ENCODE measurements at regions not wholly inside any gene's neighbourhood (a gene's known extent, or its start where the extent isn't known, plus 50 kb on each side); places are given as distances from the start of the nearest gene placed in this dataset.

GRCh38 chr9:129518074-129518473 is 102.8 kb downstream of the C9orf50 start:
- TF ChIP-seq EZH2 (IDR thresholded peaks at IDR 0.05; ENCODE audit: insufficient read depth, poor library complexity, severe bottlenecking): no peak
- no peak for TF ChIP-seq EZH2phosphoT487 (IDR thresholded peaks at IDR 0.05; ENCODE audit: insufficient read depth, low read depth)
- no peak overlapping the region for H2AFZ ChIP-seq
- in situ Hi-C loops (cut with MboI): no loop called here
- H3K4me3 ChIP-seq: no peak overlapping the region
- no peaks in the 10 kb centered on the region for H3K9me2 ChIP-seq (ENCODE audit: insufficient read depth)
- no peaks in the 10 kb centered on the region for H3K27me3 ChIP-seq (replicated peaks; ENCODE audit: insufficient read depth)
- H4K20me1 ChIP-seq (ENCODE audit: insufficient read depth): no peaks in the 10 kb centered on the region
- H3K4me1 ChIP-seq (ENCODE audit: insufficient read depth): no peaks in the 10 kb centered on the region
- H3K27ac ChIP-seq: no peak overlapping the region
- no peak for DNase-seq
- no peak overlapping the region for H3K9ac ChIP-seq
- H3K36me3 ChIP-seq (ENCODE audit: low read depth): no peaks in the 10 kb centered on the region
- no peak overlapping the region for H3K4me2 ChIP-seq (ENCODE audit: unreplicated experiment)
- no peaks in the 10 kb centered on the region for H3K9me3 ChIP-seq (ENCODE audit: low read depth)
- H3F3A ChIP-seq (ENCODE audit: insufficient read depth): peaks cover 5% of the 10 kb centered on the region; the same call in 1 of the 2 replicates
- H3K79me2 ChIP-seq (ENCODE audit: insufficient read depth): no peaks in the 10 kb centered on the region

DNA sequence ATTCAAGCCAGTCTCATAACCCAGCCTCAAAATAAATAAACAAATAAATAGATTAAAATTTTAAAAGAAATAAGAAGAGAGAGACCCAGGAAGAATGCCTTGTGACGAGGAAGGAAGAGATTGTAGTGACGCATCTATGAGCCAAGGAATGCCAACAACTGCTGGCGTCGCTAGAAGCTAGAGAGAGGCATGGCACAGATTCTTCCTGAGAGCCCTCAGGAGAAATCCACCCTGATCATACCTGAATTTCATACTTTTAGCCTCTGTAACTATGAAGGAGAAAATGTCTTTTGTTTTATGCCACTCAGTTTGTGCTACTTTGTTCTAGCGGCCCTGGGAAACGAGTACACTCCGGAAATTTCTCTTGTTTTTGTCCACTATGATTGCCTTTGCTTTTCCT is 103.9 kb downstream of the C9orf50 start:
- Histone ChIP-seq H3F3A (ENCODE audit: insufficient read depth) (peaks cover 5% of the 10 kb centered on the region; the same call in 1 of the 2 replicates), H3K9me2 (ENCODE audit: insufficient read depth) (no peaks in the 10 kb centered on the region), H3K9ac (no peak overlapping the region), H3K4me3 (no peak overlapping the region), H3K36me3 (ENCODE audit: low read depth) (no peaks in the 10 kb centered on the region), H3K4me1 (ENCODE audit: insufficient read depth) (no peaks in the 10 kb centered on the region), H3K27ac (no peak overlapping the region), H3K9me3 (ENCODE audit: low read depth) (no peaks in the 10 kb centered on the region), H3K79me2 (ENCODE audit: insufficient read depth) (no peaks in the 10 kb centered on the region), H3K4me2 (ENCODE audit: unreplicated experiment) (no peak overlapping the region), H3K27me3 (replicated peaks; ENCODE audit: insufficient read depth) (no peaks in the 10 kb centered on the region), H4K20me1 (ENCODE audit: insufficient read depth) (no peaks in the 10 kb centered on the region), H2AFZ (no peak overlapping the region)
- no peak for TF ChIP-seq EZH2 (IDR thresholded peaks at IDR 0.05; ENCODE audit: insufficient read depth, poor library complexity, severe bottlenecking)
- no peak for TF ChIP-seq EZH2phosphoT487 (IDR thresholded peaks at IDR 0.05; ENCODE audit: insufficient read depth, low read depth)
- no peak for DNase-seq
- in situ Hi-C loops (cut with MboI): no loop called here
- 76 to 83% methylated on average over 7 of the region's 7 CpGs for WGBS, 2 experiments (ENCODE audit: low coverage in 1 of 2, low lambda C conversion rate in 2 of 2, missing lambda C conversion rate in 2 of 2)

- in situ Hi-C loops (cut with MboI): no loop called here
- DNase-seq: no peak
- H4K20me1 ChIP-seq (ENCODE audit: insufficient read depth): no peaks in the 10 kb centered on the region
- no peak overlapping the region for H3K9ac ChIP-seq
- H3K27me3 ChIP-seq (replicated peaks; ENCODE audit: insufficient read depth): no peaks in the 10 kb centered on the region
- no peak overlapping the region for H3K27ac ChIP-seq
- no peaks in the 10 kb centered on the region for H3K9me3 ChIP-seq (ENCODE audit: low read depth)
- H3K4me1 ChIP-seq (ENCODE audit: insufficient read depth): no peaks in the 10 kb centered on the region
- H3K36me3 ChIP-seq (ENCODE audit: low read depth): no peaks in the 10 kb centered on the region
- H2AFZ ChIP-seq: no peak overlapping the region
- H3K4me2 ChIP-seq (ENCODE audit: unreplicated experiment): no peak overlapping the region
- peaks cover 5% of the 10 kb centered on the region; the same call in 1 of the 2 replicates for H3F3A ChIP-seq (ENCODE audit: insufficient read depth)
- 39 to 67% methylated on average over 2 of the region's 2 CpGs for WGBS, 2 experiments (ENCODE audit: low coverage in 1 of 2, low lambda C conversion rate in 2 of 2, missing lambda C conversion rate in 2 of 2)
- TF ChIP-seq EZH2phosphoT487 (IDR thresholded peaks at IDR 0.05; ENCODE audit: insufficient read depth, low read depth) (no peak), EZH2 (IDR thresholded peaks at IDR 0.05; ENCODE audit: insufficient read depth, poor library complexity, severe bottlenecking) (no peak)
- H3K4me3 ChIP-seq: no peak overlapping the region
- no peaks in the 10 kb centered on the region for H3K79me2 ChIP-seq (ENCODE audit: insufficient read depth)
- no peaks in the 10 kb centered on the region for H3K9me2 ChIP-seq (ENCODE audit: insufficient read depth)
Measured at GRCh38 chr9:129514891-129515290, 106.0 kb downstream of the C9orf50 start.

DNA sequence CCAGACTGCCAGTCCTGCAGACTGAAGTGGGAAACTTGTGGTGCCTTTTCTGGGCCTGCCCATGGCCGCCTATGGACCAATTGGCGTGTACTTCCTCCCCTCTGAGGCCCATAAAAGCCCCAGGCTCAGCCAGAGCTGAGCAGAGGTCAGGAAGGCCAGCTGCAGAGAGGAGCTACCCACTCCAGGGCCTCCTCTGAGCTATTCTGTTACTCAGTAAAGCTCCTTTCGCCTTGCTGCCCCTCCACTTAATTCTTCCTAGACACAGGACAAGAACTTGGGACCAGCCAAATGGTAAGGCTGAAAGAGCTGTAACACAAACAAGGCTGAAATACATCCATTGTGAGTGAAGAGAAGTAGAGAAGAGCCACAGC is 106.4 kb downstream of the C9orf50 start:
- no peak for DNase-seq
- Histone ChIP-seq H3K9me3 (ENCODE audit: low read depth) (no peaks in the 10 kb centered on the region), H3K79me2 (ENCODE audit: insufficient read depth) (no peaks in the 10 kb centered on the region), H3K4me3 (no peak overlapping the region), H3K9me2 (ENCODE audit: insufficient read depth) (no peaks in the 10 kb centered on the region), H4K20me1 (ENCODE audit: insufficient read depth) (no peaks in the 10 kb centered on the region), H3K36me3 (ENCODE audit: low read depth) (no peaks in the 10 kb centered on the region), H3K4me2 (ENCODE audit: unreplicated experiment) (no peak overlapping the region), H3F3A (ENCODE audit: insufficient read depth) (peaks cover 7% of the 10 kb centered on the region; the same call in 1 of the 2 replicates), H3K9ac (no peak overlapping the region), H3K27ac (no peak overlapping the region), H3K4me1 (ENCODE audit: insufficient read depth) (no peaks in the 10 kb centered on the region), H3K27me3 (replicated peaks; ENCODE audit: insufficient read depth) (no peaks in the 10 kb centered on the region), H2AFZ (no peak overlapping the region)
- 5 to 34% methylated on average over 1 to 3 of the region's 3 CpGs for WGBS, 2 experiments (ENCODE audit: low coverage in 1 of 2, low lambda C conversion rate in 2 of 2, missing lambda C conversion rate in 2 of 2)
- in situ Hi-C loops (cut with MboI): no loop called here
- TF ChIP-seq EZH2phosphoT487 (IDR thresholded peaks at IDR 0.05; ENCODE audit: insufficient read depth, low read depth) (no peak), EZH2 (IDR thresholded peaks at IDR 0.05; ENCODE audit: insufficient read depth, poor library complexity, severe bottlenecking) (no peak)

DNA sequence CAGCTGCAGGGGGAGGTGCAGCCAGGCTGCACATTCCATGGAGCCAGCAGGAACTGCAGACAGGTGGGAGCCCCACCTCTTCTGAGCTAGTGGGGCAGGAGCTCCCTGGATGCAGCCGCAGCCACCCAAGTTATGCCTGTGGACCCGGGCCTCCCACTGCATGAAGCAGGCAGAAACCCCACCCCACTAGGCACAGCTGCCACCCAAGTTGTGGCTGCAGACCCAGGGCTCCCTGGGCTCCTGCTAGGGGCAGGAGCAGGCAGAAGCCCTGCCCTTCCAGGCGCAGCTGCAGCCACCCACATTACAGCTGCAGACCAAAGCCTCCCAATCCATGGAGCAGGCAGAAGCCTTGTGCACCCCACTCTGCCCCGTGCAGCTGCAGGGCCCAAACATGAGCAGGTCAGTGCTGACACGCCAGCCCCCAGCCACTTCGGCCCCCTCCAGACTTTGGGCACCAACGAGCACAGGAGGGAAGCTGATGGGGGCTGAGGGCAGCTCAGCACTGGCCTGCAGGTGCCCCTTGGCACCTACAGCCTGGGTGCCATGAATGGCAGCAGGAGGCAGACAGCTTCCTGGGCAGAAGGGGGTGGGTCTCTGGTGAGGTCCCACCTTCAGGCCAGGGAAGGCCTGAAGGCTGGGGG is 106.9 kb downstream of the C9orf50 start:
- H4K20me1 ChIP-seq (ENCODE audit: insufficient read depth): no peaks in the 10 kb centered on the region
- H3F3A ChIP-seq (ENCODE audit: insufficient read depth): peaks cover 12% of the 10 kb centered on the region
- in situ Hi-C loops (cut with MboI): no loop called here
- no peak overlapping the region for H3K9ac ChIP-seq
- no peak overlapping the region for H3K4me2 ChIP-seq (ENCODE audit: unreplicated experiment)
- no peaks in the 10 kb centered on the region for H3K9me3 ChIP-seq (ENCODE audit: low read depth)
- TF ChIP-seq EZH2phosphoT487 (IDR thresholded peaks at IDR 0.05; ENCODE audit: insufficient read depth, low read depth) (no peak), EZH2 (IDR thresholded peaks at IDR 0.05; ENCODE audit: insufficient read depth, poor library complexity, severe bottlenecking) (no peak)
- H3K4me1 ChIP-seq (ENCODE audit: insufficient read depth): peaks cover 4% of the 10 kb centered on the region; the same call in 1 of the 2 replicates
- no peak for DNase-seq
- H2AFZ ChIP-seq: no peak overlapping the region
- H3K27me3 ChIP-seq (replicated peaks; ENCODE audit: insufficient read depth): no peaks in the 10 kb centered on the region
- H3K27ac ChIP-seq: no peak overlapping the region
- H3K9me2 ChIP-seq (ENCODE audit: insufficient read depth): no peaks in the 10 kb centered on the region
- no peaks in the 10 kb centered on the region for H3K36me3 ChIP-seq (ENCODE audit: low read depth)
- 59 to 69% methylated on average over 7 of the region's 7 CpGs for WGBS, 2 experiments (ENCODE audit: low coverage in 1 of 2, low lambda C conversion rate in 2 of 2, missing lambda C conversion rate in 2 of 2)
- no peak overlapping the region for H3K4me3 ChIP-seq
- H3K79me2 ChIP-seq (ENCODE audit: insufficient read depth): no peaks in the 10 kb centered on the region

All from GM23248 (cell line).